Osteocyte (in vitro differentiated cells): ENCODE measurements at regions not wholly inside any gene's neighbourhood (a gene's known extent, or its start where the extent isn't known, plus 50 kb on each side); places are given as distances from the start of the nearest gene placed in this dataset.
"Not testable (repeated sequence)": the region's sequence is repeated elsewhere in the genome, so short reads cannot be mapped to it uniquely, and the experiment has no call there.

Experiments
- DNase-seq: peaks from one replicate; pipeline ENCODE4 v3.0.0; 2021; ENCODE audit warnings: mixed read lengths; ENCODE audit not compliant: unreplicated experiment; ENCODE audit errors: extremely low spot score
- H3K27ac Mint-ChIP-seq: one replicate; pipeline ENCODE4 v1.8.0; 2021; ENCODE audit warnings: mild to moderate bottlenecking, mixed read lengths; ENCODE audit not compliant: unreplicated experiment
- H3K27me3 Mint-ChIP-seq: one replicate; pipeline ENCODE4 v1.8.0; 2021; ENCODE audit warnings: mixed read lengths; ENCODE audit not compliant: unreplicated experiment
- H3K36me3 Mint-ChIP-seq: one replicate; pipeline ENCODE4 v1.8.0; 2021; ENCODE audit warnings: mixed read lengths; ENCODE audit not compliant: unreplicated experiment
- H3K4me1 Mint-ChIP-seq: one replicate; pipeline ENCODE4 v1.8.0; 2021; ENCODE audit warnings: mixed read lengths; ENCODE audit not compliant: unreplicated experiment
- H3K4me3 Mint-ChIP-seq: one replicate; pipeline ENCODE4 v1.8.0; 2021; ENCODE audit warnings: mild to moderate bottlenecking, moderate library complexity, mixed read lengths; ENCODE audit not compliant: unreplicated experiment
- H3K9me3 Mint-ChIP-seq: one replicate; pipeline ENCODE4 v1.8.0; 2021; ENCODE audit warnings: mixed read lengths; ENCODE audit not compliant: unreplicated experiment
- TF ChIP-seq, protein P1 (sequence below): fragments of 200-600 bp; sonication (generic); IDR thresholded peaks from 2 replicates; pipeline ENCODE4 v1.5.0; 2021; ENCODE audit warnings: antibody characterized with exemption, mild to moderate bottlenecking, moderate library complexity

- TF ChIP-seq, protein P1, sequence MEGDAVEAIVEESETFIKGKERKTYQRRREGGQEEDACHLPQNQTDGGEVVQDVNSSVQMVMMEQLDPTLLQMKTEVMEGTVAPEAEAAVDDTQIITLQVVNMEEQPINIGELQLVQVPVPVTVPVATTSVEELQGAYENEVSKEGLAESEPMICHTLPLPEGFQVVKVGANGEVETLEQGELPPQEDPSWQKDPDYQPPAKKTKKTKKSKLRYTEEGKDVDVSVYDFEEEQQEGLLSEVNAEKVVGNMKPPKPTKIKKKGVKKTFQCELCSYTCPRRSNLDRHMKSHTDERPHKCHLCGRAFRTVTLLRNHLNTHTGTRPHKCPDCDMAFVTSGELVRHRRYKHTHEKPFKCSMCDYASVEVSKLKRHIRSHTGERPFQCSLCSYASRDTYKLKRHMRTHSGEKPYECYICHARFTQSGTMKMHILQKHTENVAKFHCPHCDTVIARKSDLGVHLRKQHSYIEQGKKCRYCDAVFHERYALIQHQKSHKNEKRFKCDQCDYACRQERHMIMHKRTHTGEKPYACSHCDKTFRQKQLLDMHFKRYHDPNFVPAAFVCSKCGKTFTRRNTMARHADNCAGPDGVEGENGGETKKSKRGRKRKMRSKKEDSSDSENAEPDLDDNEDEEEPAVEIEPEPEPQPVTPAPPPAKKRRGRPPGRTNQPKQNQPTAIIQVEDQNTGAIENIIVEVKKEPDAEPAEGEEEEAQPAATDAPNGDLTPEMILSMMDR, result no peak
- Mint-ChIP-seq H3K27me3 (no peaks in the 10 kb centered on the region), H3K9me3 (peaks cover 33% of the 10 kb centered on the region), H3K4me3 (no peak overlapping the region), H3K27ac (no peak overlapping the region), H3K4me1 (no peaks in the 10 kb centered on the region), H3K36me3 (peaks cover 2% of the 10 kb centered on the region)
- DNase-seq, result no peak
These were observed 744.3 kb upstream of the DEFB115 start for GRCh38 chr20:30513050-30513628.

DNA sequence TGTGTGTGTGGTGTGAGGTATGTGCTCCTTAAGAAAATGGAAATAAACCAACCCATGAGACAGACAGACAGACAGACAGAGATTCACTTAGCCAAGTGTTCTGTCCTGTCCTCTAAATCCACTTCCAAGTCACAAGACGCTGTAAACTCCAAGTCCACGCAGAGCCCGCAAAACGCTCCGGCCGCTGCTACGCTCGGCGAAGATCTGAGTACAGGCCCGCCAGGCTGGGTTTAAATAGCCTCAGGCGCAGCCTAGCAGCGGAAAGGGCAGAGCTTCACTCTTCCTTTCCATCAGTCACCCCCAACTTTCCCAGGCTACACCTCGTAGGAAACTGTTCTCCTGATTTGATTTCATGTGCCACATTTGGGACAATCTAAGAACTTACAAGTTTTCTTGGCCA is 741.5 kb upstream of the DEFB115 start:
- H3K9me3 Mint-ChIP-seq, result peaks cover 23% of the 10 kb centered on the region
- not testable (repeated sequence) for H3K27me3 Mint-ChIP-seq, H3K27ac Mint-ChIP-seq, H3K36me3 Mint-ChIP-seq, H3K4me1 Mint-ChIP-seq, H3K4me3 Mint-ChIP-seq, DNase-seq

- not testable (repeated sequence) for DNase-seq, H3K4me1 Mint-ChIP-seq, H3K27me3 Mint-ChIP-seq, H3K36me3 Mint-ChIP-seq, H3K27ac Mint-ChIP-seq, H3K4me3 Mint-ChIP-seq
- H3K9me3 Mint-ChIP-seq, result peaks cover 26% of the 10 kb centered on the region
These were observed 738.6 kb upstream of the DEFB115 start for GRCh38 chr20:30518906-30519305.

DNA sequence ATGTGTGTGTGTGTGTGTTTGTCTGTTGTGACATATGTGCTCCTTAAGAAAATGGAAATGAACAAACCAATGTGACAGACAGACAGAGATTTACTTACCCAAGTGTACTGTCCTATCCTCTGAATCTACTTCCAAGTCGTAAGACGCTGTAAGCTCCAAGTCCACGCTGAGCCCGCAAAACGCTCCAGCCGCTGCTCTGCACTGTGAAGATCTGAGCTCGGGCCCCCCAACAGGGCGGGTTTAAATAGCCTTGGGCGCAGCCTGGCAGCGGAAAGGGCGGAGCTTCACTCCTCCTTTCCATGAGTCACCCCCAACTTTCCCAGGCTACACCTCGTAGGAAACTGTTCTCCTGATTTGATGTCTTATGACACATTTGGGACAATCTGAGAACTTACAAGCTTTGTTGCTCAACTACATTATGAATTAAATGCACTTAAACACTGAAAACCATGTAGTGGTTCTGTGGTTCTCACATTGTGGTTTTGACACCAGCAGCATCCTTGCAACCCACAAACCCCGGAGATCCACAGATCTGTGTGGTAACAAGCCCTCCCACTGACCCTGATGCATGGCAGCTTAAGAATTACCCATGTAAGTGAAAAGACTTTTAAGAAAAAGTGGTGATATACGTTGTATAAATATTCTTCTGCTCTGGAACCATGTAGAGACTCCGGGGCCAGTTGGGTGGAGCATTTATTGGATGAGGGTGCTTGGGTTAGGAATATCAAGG is 735.6 kb upstream of the DEFB115 start:
- peaks cover 28% of the 10 kb centered on the region for H3K9me3 Mint-ChIP-seq
- H3K4me1 Mint-ChIP-seq, DNase-seq, H3K27ac Mint-ChIP-seq, H3K4me3 Mint-ChIP-seq, H3K36me3 Mint-ChIP-seq, H3K27me3 Mint-ChIP-seq: not testable (repeated sequence)

DNA sequence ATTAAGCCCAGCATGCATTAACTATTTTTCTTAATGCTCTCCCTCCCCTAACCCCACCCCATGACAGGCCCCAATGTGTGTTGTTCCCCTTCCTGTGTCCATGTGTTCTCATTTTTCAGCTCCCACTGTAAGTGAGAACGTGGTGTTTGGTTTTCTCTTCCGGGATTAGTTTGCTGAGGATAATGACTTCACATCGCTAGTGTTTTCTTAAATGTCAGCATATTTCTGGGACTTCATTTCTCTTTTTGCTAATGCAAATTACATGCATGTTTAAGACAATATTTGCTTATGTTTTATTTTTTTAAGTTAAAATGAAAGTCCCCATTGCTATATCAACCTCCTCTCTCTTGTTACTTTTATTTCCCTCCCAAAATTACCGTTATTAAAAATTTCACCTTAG is 733.3 kb upstream of the DEFB115 start:
- H3K36me3 Mint-ChIP-seq, H3K4me1 Mint-ChIP-seq, H3K4me3 Mint-ChIP-seq, H3K27me3 Mint-ChIP-seq, DNase-seq, H3K27ac Mint-ChIP-seq: not testable (repeated sequence)
- H3K9me3 Mint-ChIP-seq, result peaks cover 25% of the 10 kb centered on the region

DNA sequence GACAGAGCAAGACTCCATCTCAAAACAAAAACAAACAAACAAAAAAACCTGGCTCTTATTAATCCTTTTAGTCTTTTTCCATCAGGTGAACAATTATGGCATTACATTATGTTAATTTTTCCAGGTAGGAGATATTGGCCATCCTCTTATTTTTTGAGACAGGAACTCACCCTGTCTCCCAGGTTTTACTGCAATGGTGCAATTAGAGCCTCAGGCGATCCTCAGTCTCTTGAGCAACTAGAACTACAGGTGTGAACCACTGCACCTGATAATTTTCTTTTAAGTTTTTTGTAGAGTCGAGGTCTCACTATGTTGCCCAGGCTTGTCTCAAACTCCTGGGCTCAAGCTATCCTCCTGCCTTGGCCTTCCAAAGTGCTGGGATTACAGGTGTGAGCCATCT is 732.7 kb upstream of the DEFB115 start:
- H3K27ac Mint-ChIP-seq, H3K27me3 Mint-ChIP-seq, DNase-seq, H3K4me1 Mint-ChIP-seq, H3K36me3 Mint-ChIP-seq, H3K4me3 Mint-ChIP-seq: not testable (repeated sequence)
- H3K9me3 Mint-ChIP-seq, result peaks cover 29% of the 10 kb centered on the region

GRCh38 chr20:30533653-30534052 is 723.8 kb upstream of the DEFB115 start:
- not testable (repeated sequence) for H3K36me3 Mint-ChIP-seq, DNase-seq, H3K27ac Mint-ChIP-seq, H3K4me3 Mint-ChIP-seq, H3K27me3 Mint-ChIP-seq, H3K4me1 Mint-ChIP-seq
- H3K9me3 Mint-ChIP-seq, result peaks cover 27% of the 10 kb centered on the region

- not testable (repeated sequence) for H3K9me3 Mint-ChIP-seq, DNase-seq, H3K36me3 Mint-ChIP-seq, H3K4me1 Mint-ChIP-seq, H3K27me3 Mint-ChIP-seq, H3K4me3 Mint-ChIP-seq, H3K27ac Mint-ChIP-seq
These were observed 720.0 kb upstream of the DEFB115 start for GRCh38 chr20:30537459-30537858.

DNA sequence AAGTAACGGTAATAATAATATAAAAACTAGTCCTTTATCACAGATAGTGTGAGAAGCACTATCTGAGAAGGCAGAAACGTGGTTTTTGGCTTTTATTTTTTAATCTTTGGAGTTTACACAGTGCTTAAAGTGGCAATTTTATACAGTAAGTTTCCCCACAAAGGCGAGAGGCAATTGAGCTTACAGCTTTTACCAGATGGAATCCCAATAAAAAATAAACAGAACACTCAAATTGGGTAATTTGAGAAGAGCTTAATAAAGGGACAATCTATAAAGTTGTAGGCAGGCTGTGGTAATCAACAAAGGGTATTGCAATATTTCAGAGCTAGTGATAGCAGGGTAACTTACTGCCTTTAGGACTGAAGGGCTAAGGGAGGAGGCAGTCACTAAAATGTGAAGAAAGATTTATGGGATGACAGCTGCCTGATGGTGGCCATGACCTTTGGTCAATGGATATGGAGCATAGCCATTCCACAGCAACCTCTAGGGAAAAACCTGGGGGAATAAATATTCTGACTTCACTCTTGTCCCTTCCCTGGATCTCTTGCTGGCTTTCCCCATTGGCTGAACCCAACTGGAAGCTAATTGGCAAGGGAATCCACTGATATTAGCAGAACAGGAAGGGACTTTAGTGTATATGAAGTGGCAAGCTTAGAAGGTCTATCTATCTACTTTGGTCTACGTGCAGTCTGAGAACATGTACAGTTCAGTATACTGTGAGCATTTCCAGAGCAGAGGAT is 717.0 kb upstream of the DEFB115 start:
- not testable (repeated sequence) for H3K36me3 Mint-ChIP-seq, H3K4me3 Mint-ChIP-seq, H3K27ac Mint-ChIP-seq, H3K4me1 Mint-ChIP-seq, H3K27me3 Mint-ChIP-seq, DNase-seq
- peaks cover 18% of the 10 kb centered on the region for H3K9me3 Mint-ChIP-seq

- H3K4me3 Mint-ChIP-seq, DNase-seq, H3K27ac Mint-ChIP-seq, H3K4me1 Mint-ChIP-seq, H3K36me3 Mint-ChIP-seq, H3K27me3 Mint-ChIP-seq: not testable (repeated sequence)
- H3K9me3 Mint-ChIP-seq, result peaks cover 33% of the 10 kb centered on the region
These were observed 706.2 kb upstream of the DEFB115 start for GRCh38 chr20:30551236-30551635.

GRCh38 chr20:30556797-30557196 is 700.7 kb upstream of the DEFB115 start:
- H3K4me1 Mint-ChIP-seq, H3K27me3 Mint-ChIP-seq, H3K4me3 Mint-ChIP-seq, H3K27ac Mint-ChIP-seq, H3K36me3 Mint-ChIP-seq, DNase-seq: not testable (repeated sequence)
- H3K9me3 Mint-ChIP-seq, result peaks cover 35% of the 10 kb centered on the region
